ENCODE measurements at regions not wholly inside any gene's neighbourhood (a gene's known extent, or its start where the extent isn't known, plus 50 kb on each side); places are given as distances from the start of the nearest gene placed in this dataset.
"Not testable (repeated sequence)": the region's sequence is repeated elsewhere in the genome, so short reads cannot be mapped to it uniquely, and the experiment has no call there.

DNA sequence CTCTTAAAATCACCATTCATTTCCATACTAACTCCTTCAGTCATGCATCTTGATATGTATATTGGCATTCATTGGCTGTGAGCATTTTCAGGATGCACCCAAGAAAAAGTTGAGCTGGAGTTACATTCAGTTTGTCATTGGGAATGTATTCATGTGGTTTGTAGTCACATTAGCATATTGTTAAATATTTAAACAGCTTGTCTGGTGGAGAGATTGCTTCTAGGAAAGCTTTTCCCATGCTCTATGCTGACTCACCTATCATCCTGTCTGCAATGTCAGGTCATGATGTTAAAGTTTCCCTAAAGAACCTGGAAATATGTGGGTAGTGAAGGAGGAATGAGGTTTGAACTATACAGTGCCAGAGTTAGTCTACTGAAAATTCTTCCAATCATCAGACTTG, 583.6 kb downstream of the GALC start:
- DNase-seq: no peak

DNA sequence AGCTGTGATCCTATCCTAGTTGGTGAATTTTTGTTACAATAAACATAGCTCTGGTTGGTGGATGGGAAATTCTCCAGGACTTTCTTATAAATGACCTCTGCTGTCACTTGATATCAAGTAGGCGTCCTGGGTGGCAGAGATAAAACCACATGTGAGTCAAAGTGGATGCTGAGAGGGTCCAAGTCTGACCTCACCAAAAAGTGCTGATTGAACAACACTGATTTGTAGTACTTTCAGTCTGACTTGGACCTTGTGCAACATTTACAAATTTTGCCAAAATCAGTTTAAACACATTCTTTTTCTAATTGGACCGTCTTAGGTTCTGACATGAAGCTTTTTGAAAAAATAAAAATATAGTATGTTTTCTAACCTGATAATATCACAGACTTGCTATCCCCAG, 585.6 kb downstream of the GALC start:
- no peak for DNase-seq

DNA sequence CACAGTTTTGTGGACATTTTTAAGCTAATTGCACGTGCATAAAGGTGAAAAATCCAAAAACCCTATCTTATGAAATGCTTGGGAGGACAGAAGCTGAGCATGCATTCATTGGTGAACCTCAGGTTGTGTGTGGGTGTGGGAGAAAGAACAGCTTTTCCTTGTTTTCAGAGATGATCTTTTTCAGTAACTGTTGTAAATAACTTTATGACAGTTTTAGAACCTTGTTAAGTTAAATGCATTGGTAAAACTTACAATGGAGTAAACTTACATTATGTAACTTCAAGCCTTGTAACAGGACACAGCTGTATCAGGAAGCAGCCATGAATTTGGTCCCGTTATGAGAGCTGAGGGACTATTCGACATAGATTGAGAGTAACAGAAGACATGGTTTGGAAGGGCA, 587.4 kb downstream of the GALC start:
- DNase-seq: no peak

DNA sequence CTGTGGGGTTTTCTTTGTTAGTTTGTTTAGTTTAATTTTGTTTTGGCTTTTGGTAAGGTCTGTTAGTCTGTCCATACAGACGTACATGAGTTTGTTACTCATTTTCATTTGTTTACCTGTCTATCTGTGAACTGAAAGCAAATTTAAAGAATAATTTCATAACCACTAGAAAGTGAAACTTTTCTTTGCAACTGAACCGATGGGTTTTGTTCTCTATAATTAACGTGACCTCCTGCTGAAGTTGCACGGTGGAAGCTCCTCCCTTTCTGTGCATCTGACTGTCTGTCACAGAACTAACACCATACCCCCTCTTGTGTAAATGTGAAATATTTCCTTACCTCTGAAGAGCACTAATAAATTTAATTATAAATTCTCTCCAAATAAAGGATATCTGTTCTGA, 595.5 kb downstream of the GALC start:
- DNase-seq: no peak

DNA sequence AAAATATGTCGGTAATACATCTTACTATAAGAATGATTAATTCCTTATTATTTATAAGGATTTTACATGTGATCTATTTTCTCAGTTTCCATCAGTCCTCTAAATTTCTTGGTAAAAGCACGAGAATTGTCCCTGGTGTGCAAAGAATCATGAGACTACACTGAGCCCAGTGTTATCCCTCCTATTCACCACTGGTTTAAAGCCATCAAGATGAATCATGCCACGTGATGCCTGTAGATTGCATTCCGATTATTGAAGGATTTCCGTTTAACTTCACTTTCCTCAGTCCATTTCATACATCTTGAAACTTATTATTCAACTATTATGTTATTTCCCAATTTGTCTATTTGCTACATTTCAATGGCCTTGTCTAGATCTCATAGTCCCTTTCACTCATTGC, 601.9 kb downstream of the GALC start:
- no peak for DNase-seq

DNA sequence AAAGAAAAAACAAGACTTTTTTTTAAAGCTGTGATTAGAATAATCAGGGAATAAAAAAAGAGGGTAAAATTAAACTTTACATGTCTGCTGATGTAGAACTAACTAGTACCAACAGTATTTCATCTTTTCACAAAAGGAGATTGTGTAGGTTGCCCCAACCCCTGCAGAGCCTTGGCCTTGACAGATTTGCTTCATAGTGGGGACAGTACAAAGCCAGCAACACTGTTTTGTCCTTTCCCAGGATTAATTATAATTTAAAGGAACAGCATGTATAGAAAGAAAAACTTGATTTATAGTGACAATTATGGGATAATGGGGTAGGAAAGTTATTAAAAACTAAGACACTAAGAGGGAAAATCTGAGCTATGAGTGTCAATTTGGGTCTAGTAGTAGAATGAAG, 604.0 kb downstream of the GALC start:
- no peak for DNase-seq

DNA sequence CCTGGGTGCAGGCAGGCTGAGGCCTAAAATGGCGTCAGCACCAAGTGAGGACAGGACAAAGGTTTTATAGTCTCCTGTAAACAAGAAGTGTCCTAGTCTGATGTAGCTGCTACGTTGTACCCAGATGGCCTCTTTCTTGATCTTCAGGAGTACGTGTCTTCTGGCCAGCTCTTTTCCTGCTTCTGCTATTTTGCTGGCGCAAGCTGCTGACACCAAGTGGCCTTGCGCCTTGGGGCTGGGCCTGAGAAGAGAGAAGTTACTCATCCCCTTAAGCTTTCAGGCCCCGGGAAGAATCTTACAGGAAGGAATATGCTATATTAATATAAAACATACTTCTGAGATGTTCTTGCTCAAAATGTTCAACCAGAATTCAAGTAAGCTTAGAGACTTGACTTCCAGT, 605.2 kb downstream of the GALC start:
- DNase-seq: no peak

DNA sequence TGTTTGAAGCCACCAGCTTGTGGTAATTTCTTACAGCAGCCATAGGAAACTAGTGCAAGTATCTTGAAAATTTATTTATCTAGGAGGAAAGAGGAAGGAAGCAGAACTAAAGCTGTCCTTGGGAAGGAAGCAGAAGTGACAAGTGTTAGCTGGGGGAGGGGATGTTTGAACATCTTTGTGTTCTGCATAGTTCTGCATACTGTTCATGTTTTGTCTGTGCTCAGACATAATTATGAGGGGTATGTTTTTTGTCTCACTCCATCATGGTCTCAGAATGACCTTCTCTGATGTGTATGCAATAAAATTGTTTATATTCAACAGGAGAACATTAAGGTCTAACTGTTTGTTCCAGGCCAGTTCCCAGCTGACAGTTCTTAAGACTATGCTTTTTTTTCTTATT, 606.5 kb downstream of the GALC start:
- no peak for DNase-seq

DNA sequence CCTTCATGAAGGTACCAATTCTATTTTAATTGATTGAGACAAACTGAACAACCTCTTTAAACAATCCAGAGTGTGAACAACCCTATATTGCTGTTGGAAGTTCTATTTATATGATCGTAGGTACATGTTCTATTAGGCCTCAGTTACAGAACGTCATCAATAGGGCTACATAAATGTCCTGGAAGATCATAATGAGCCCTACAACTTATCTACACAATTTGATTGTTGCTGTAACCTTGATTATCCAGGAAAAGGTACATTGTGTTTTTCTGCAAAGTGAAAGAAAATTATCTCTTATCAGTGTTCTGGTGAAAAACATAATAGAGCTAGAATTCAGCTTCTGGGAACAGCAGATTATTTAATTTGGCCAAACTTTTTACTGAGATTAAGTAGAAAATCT, 612.9 kb downstream of the GALC start:
- DNase-seq: no peak

DNA sequence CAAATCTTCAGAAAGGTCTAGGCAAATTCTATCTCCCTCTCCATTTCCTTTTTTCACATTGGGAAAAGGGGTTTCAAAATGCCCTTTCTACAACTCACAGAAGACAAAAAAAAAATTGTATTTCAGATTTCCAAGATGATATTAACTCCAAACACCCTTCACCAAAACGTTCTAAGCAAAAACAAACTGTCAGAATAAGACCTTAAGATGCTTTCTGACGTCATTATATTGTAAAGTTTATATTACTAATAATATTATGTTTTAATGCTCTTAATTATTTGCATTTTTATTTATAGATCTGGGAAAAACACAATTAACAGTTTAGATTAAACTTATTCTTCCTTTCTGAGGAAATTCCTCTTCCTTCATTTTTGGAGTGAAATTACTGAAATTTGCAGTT, 624.2 kb downstream of the GALC start:
- DNase-seq: no peak

DNA sequence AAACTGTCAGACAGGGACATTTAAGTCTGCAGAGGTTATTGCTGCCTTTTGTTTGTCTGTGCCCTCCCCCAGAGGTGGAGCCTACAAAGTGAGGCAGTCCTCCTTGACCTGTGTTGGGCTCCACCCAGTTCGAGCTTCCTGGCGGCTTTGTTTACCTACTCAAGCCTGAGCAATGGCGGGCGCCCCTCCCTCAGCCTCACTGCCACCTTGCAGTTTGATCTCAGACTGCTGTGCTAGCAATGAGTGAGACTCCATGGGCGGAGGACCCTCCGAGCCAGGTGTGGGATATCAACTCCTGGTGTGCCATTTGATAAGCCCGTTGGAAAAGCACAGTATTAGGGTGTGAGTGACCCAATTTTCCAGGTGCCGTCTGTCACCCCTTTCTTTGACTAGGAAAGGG, 632.7 kb downstream of the GALC start:
- not testable (repeated sequence) for DNase-seq

DNA sequence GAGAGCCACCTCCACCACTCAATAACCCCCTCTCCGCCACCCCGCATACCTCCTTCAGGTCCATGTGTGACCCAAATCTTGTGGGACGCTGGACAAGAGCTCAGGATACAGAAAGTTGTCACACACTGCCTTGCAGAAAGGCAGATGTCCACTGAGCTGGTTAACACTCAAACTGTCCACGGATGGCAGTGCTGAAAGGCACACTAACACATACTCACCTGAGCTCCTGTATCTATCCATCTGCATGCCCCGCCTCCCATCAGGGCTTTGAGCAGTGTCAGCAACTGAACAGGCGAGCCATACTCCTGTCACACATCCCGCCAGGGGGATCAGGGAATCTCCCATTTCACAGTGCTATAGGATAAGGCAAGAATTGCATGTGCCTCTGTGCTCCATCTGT, 642.0 kb downstream of the GALC start:
- no peak for DNase-seq

DNA sequence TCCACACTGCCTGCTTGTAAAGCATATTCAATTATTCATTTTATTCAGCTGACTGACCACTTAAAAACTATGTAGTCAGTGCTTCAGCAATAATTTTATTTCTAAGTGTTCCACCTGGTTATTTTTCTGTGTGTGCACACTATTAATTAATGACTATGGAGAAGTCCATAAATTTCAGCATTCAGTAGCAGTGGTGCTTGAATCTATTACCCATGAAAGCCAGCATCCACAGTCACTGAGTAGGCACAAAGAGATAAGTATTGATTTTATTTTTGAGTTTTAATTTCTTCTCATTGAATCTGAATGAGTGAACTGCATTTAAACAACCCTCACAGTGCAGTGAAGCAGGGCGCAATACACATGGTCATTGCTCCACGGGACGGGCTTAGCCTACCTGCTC, 643.1 kb downstream of the GALC start:
- no peak for DNase-seq

DNA sequence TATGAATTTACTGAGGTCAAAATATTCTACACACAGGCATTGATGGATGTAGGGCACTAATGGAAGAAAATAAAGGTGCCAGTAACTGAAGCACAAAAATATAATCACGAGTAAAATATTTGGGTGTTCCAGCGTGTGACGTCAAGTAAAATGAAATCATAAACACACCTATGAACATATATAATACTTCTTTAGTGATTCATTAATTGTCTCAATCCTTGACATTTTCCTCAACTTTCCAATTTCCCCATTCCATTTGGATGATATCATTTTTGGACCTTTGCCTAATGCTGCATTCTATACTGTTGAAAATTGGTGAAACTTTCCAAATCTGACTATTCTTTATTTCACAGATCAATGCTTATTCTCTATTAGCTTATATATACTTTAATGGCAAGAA, 649.3 kb downstream of the GALC start:
- DNase-seq: no peak

DNA sequence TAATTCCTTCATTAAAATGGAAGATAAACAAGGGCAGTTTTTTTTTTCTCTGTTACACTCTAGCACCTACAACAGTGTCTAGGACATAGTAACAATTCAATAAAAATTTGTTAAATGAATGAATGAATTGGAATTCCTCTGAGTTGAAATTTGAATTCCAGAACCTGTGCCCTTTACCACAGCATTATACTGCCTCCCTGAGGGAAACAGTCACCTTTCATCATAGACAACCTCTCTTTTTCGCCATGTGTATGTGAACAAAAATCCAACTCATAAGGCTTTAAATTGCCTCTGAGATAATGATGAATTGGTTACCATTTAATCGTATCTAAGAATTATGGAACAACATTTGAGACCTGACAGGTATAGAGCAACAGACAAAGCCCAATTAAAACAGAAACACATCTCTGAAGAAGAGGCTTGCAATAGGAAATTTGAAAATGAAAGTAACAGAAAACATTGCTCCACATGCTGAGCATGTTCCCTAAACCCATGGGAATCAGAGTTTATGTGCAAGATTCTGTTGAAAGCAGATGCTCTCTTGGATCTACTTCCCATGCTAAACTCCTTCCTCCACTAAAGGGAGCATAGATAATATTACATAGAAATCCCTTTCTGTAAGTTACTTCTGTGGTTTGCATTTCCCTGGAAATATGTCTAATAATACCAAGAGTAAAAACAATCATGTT, 657.8 kb downstream of the GALC start:
- no peak for DNase-seq

DNA sequence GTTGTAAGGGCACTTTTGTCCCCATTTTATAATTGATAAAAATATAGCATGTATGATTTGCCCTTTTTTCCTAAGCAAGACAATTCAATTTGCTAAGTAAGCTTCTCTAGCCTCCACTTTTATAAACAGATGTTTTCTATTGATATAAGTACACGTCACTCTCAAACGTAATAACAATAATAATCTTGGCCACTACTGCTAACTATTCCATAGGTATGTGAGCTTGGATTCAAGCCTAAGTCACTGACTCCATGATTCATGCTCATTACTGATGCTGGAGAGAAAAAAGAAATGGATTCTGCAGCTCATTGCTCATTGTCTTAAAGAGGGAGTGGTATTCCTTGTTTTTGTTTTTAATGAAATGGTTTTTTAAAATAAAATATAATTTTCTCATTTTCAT, 661.0 kb downstream of the GALC start:
- no peak for DNase-seq

DNA sequence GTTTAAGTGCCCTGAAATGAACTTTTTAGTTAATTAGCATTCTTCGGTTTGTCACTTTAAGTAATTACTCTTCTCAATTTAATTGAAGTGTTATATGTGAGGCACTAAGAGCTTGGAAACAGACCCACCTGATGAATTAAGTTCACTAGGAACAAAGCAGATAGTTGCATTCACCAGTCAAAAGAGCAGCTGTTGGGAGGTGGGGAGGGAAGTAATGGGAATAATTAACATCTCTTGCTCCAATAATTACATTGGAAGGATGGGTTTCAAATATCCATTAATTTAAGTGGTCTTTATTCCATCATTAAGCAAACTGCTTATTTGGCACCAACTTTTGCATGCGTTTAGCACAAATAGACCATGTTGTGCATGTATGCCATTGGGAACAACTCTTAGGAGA, 667.2 kb downstream of the GALC start:
- DNase-seq: no peak

DNA sequence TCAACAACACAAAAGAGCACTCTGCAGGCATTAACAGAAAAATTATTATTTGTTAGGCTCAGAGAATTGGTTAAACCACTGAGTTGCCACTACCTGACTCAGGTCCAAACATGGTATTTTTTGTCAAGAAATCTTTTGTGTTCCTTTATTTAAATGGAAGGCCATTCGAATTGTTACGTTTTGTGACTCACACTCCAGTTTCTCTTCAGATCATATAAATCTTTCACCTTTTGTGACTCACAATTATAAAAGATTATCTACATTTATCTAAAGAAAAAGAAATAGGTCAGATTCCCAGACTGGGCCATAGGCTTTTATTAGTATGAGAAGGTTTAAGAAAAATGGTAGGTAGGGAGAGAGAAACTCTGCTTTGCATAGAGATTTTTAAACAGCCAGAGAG, 669.8 kb downstream of the GALC start:
- DNase-seq: no peak

DNA sequence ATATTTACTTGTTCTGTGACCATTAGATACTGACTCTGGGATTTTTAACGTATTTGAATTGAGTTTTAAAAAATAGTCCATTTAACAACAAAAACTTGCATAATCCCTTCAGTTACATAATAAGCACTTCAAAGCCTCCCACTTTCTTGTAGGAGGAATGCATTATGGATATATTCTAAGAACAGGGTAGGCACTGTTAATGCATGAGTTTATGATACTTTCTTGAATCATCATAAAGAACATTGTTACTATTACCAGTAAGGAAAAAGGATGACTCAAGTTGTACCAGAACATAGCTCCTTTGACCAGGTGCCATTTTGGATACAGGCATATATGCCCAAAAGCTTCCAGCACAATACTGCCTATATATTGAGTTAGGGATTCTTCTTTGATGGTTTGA, 671.4 kb downstream of the GALC start:
- DNase-seq: no peak

DNA sequence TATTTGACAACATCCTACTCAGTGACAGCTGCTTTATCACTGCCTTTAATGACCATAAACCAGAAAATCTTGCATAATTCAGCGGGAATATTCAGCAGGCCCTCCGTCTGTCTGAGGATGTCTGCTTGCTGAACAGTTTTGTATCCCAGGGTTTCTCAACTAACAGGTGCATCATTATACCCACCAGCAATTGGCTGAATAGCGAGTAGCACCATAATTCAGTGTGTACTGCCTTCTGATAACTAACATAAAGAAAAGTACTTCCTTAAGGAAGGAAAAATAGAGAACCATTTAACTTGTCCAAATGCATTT, 680.1 kb downstream of the GALC start:
- DNase-seq: no peak

DNA sequence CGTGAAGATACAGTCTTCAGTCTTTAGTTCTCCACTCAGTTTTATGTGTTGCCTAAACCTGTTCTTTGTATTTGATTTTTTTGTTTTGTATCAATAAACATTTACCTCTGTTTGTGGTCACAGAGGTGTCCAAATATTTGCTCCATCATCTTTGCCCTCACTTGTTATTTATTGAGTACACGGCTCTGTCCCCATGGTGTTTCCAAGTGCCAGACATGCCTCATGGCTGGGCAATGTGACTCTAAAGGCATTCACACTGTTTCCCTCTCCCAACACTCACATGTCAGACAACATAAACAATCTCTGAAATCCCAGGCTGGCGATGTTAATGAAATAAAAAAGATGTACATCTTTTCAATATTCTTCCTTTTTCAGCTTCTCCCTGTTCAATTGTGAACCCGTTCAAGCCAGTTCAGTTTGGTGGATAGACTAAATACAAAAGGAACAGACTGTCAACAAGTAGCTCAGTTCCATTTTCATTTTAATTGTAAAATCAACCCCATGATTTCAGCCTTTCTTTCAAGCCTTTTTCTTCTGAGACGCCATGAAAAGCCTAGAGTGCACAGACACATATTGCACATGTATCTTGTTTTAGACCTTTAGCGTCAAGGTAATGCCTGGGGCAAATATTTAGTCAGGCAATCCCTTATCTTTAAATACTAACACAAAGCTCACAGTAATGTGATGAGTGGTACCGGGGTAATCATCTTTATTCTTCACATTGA, 680.7 kb downstream of the GALC start:
- DNase-seq: no peak

DNA sequence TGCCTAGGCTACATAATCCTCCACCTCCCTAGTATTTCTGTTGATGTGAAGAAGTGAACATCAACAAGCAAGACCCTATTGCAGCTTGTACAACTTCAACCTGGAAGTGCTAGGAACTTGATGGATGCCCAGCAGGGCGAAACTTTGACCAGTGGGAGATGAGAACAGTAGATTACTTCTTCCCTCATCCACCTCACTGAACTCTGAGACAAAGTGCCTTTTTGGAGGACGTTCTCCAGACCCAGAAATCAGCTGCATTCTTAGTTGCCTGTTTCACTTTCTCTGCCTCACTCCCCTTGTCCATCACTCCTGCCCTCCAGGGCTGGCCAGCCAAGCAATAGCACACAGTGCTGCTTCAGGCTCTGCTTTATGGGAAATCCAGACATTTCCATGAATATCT, 683.4 kb downstream of the GALC start:
- DNase-seq: no peak

DNA sequence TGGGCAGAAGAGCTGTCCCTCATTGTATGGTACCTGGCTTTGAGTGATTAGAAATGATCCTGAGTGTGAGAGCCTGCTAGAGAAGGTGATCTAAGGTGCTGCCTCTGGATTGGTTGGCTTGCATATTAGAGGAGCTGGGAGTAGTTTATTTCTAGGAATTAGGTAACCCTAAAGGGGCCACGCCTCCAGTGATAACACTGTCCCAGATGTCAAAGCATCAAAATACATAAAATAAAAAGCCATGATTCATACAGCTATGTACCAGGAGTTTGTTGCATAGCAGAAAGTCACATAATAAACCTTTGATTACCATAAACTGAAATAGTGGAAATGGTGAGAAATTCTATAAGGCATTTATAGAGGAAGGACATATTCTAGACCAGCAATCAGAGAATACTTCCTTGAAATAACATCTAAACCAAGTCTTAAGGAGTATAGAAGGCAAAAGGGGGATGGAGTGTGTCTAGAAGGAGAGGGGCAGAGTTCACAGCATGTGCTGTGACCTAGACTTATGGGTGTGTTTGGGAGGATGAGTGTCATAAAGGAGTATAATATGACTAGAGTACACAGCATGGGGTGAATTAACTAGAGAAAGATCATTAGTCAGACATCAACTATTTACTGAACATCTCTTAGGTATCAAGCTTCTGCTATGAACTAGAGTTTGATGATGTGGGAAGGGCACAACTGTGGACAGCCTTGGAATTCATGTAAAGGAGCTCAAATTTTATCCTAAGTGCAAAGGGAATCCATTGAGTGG, 686.4 kb downstream of the GALC start:
- DNase-seq: no peak

DNA sequence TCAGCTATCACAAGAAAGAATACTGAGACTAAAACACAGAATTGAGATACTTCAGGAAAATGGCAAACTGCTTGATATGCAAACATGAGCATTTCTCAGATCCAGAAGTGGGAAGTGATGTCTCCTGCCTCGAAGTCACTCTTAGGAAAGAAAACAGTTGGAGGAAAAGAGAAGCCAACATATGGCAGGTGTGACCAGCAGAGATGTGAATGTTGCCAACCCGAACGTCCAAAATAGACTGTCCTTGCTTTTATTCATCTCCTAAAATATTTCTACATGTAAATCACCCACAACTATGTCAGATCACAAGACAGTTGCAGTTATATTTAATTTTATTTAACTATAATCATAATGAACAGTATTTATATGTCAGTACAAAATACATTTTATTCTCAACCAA, 687.6 kb downstream of the GALC start:
- no peak for DNase-seq

DNA sequence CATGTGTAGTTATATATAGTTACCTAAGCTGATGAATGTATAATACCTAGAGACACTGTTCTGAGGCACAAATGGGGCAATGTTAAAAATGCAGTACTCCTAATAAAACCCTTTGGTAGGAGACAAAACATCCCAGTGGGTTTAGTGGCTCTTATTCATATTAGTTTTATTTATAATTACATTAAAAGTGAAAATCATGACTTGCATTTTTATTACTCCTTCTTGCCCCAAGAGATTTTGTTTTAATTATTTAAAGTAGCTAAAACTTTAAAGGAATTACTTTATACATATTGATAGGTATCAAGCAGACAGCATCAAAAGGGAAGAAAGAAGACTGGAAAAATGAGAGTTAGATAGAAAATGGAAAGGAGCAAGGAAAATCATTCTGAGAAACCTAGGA, 688.6 kb downstream of the GALC start:
- no peak for DNase-seq

Measured in CD4-positive, alpha-beta T cell treated with Interleukin-4 for 1 hour (primary cell).